Occipital lobe (tissue), 1 donor: ENCODE measurements at regions not wholly inside any gene's neighbourhood (a gene's known extent, or its start where the extent isn't known, plus 50 kb on each side); places are given as distances from the start of the nearest gene placed in this dataset.
"Not testable (repeated sequence)": the region's sequence is repeated elsewhere in the genome, so short reads cannot be mapped to it uniquely, and the experiment has no call there.

Source experiments
- DNase-seq: peaks from one replicate; lab custom pipeline; 2025; lab: John Stamatoyannopoulos, UW

DNA sequence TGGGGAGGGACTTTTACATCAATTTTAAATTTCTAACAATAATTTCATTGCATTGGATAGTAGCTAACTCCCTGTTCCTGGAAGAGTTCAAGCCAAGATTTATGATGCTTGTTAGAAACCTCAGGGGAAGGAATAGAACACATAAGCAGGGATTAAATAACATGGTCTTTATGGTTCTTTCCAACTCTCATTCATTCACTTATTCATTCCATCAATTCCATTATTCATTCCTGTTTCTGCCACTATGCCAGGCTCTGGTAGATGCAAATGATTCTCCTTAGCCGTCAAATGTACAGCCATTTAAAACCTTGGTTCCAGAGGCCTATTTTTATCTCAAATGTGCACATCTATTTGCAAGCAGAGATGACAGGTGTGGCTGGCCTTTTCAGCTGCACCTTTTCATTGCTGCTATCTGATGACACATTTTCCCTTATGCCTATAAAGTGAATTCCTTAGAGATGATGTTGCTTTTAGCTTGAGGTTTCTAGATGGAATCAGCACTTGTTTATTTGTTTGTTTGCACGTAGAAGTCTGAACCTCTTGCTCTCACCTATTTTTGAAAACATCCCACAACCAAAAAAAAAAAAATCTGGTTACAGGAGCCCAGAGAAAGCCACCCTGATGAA lies 205.7 kb upstream of the IGFBP3 start:
- DNase-seq: no peak

DNA sequence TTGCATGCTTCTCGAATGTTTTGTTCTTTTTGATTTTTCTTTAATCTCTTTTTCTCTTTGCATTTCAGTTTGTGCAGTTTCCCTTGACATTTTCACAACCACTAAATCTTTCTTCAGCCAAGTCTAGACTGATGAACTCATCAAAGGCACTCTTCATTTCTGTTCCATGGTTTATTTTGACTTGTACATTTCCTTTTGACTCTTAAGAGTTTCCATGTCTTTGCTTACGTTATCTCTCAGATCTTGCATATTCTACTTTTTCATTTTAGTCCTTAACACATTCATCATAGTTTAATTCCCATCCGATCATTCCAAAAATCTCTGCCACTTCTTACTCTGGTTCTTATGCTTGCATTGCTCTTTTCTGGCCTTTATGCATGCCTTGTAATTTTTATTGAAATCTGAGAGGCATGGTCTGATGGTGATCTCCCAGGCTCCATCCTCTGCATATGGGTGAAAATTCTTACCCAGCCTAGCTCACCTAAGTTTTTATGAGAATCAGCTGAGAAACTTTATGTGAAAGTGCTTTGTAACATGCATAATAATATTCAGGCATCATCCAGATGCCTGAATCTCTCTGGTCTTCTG lies 202.8 kb upstream of the IGFBP3 start:
- DNase-seq: no peak

DNA sequence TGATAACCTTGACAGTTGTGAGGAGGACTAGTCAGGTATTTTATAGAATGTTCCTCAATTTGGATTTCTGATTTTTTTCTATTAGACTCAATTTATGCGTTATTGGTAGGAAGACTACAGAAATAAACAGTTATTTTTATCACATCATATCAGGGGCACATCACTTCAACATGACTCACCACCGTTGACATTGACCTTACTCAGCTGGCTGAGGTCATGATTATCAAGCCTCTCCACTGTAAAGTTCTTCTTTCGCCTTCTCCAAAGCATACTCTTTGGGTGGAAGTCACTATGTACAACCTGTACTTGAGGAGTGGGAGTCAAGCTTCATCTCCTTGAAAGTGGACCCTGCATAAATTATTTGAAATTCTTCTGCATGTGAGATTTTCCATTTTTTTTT lies 194.3 kb upstream of the IGFBP3 start:
- DNase-seq: no peak

DNA sequence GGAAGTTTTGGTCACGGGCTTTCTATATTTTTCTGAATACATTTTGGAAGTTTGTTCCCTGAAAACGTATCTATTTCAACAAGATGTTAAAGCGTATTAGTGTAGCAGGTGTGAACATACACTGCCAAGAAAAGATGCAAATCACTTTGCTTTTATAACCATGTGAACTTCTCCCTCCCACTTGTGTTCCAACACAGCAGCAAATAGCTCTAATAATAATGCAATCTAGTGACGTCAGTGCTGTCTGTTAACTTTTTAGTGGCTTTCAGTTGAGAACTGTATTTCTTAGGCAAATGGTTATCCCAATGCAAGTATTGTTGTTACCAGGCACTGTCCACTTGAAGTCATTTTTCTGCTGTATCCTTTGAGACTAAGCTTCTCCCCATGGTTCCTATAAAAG lies 188.4 kb upstream of the IGFBP3 start:
- no peak for DNase-seq

DNA sequence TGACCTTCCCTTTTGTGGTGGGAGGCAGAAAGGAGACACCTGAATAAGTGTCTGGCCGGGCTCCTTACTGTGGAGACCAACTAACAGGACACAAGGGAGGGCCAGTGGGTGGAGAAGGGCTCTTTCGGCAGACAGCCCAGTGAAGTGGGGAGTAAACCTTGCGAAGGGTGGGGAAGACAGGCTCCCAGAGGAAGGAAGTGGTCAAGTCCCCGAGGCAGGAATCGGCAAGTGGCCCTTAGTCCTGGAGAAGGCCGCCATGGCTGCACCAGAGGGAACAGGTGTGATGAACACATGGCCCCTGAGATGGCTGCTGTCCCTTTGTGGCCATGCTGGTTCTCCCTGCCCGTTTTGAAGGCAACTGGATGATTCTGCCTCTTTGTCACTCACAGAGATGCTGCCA lies 187.2 kb upstream of the IGFBP3 start:
- no peak for DNase-seq

DNA sequence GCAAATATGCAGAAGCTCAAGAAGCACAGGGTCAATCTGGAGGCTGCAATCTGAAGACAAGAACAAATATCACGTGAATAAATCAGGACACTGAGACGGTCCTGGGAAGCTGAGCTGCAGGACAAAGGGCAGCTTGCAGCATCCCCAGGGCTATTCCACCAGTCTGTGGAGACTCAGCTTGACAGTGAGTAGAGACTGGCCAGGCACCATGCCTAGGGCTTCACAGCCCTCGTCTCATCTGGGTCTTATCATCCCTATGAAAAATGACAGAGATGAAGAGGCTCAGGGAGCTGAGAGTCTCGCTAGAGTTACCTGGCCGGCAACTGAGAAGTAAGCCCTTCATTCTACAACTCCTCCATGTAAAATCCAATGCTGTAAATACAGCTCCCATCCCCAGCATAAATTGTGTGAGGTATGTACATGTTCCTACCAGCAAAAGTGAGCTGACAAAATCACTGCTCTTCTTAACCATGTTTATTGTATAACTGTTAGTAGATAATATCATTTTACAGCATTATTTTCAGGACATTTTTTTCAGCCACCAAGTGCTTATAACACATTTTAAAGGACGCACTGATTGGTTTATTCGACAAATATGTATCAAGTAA lies 186.6 kb upstream of the IGFBP3 start:
- DNase-seq: no peak

DNA sequence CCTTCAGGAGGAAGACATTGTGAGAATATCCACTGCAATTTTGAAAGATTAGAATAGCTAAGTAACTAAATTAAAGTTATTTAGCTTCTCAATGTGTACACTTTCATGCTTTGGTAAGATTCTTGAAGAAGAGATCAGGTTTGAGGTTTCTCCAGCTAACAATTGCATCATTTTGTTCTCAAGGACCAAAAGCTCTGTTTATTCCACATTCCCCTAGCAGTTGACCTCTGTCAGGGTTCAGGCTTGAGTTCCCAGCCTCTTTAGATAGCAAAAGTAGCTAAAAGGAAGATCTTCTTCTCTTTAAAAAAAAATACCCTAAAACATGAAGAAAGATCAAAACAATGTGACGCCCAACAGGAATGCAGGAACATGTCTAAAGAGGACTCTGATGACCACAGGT lies 179.4 kb upstream of the IGFBP3 start:
- no peak for DNase-seq

DNA sequence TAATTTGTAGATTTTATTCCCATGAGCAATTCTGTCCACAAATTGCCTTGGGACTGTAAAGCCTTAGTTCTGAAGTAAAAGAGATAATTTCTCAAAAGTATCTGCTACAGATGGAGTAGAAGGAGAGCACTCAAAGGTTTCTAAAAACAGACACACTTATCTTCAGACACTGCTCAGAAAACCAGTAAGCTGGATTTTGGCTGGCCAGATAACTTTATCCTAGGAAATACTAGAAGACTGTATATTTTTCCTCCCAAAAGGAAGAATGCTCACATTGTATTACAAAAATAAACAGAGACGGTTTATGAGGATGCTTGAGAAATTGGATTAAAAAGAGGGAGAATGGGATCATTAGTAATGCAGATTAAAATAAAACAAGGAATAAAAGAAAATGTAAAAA lies 178.0 kb upstream of the IGFBP3 start:
- no peak for DNase-seq

DNA sequence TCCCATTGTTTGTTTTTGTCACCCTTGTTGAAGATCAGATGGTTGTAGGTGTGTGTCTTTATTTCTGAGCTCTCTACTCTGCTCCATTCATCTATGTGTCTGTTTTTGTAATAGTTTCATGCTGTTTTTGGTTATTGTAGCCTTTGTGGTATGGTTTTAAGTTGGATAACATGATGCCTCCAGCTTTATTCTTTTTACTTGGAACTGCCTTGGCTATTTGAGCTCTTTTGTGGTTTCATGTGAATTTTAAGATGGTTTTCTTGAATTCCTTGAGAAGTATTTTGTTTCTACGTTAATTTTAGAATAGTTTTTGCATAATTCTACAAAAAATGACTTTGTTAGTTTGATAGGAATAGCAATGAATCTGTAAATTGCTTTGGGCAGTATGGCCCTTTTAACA lies 170.0 kb upstream of the IGFBP3 start:
- no peak for DNase-seq

DNA sequence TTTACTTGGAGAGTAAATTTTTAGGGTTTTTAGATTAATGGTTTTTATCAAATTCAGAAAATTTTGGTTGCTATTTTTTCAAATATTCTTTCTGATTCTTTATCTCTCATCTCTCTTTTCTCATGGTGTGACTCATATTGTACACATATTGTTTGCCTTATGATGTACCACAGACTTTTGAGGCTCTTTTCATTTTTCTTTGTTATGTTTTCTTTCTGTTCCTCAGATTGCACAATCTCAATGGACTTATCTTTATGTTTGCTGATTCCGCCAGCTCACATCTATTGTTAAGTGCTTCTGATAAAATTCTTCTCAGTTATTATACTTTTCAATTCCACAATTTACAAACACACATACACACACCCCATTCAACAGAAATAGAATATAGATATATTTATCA lies 168.2 kb upstream of the IGFBP3 start:
- no peak for DNase-seq

DNA sequence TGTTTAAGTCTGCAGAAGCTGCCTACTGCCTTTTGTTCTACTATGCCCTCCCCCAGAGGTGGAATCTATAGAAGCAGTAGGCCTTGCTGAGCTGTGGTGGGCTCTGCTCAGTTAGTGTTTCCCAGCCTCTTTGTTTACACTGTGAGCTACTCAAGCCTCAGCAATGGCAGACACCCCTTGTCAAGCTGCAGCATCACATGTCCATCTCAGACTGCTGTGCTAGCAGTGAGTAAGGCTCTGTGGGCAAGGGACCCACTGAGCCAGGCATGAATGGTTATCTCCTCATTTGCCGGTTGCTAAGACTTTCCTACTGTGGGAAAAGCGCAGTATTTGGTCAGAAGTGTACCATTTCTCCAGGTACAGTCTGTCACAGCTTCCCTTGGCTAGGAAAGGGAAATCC lies 167.4 kb upstream of the IGFBP3 start:
- not testable (repeated sequence) for DNase-seq

DNA sequence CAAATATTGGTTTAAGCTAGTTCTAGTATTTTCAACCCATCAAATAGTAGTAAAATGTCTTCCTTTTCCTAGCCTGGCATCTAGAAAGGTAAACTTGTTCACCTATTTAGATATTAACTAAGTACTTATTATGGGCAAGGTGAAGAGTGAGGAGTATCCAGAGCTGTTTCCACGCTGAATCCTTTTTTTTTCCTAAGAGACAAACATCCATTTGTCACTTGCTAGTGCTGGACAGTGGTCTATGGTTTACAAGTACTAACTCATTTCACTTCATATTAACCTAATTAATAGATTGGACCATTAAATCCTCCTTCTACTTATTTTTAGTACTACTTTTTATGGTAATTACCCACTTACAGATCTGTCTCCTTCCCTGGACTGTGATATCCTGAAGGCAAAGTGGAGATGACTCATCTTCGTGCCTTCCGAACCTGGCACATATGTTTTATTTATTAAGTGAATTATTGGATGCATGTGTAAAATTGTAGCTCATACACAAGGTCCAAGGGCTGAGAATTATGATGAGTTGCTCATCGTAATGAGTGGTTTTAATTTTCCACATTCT lies 159.6 kb upstream of the IGFBP3 start:
- DNase-seq: no peak

DNA sequence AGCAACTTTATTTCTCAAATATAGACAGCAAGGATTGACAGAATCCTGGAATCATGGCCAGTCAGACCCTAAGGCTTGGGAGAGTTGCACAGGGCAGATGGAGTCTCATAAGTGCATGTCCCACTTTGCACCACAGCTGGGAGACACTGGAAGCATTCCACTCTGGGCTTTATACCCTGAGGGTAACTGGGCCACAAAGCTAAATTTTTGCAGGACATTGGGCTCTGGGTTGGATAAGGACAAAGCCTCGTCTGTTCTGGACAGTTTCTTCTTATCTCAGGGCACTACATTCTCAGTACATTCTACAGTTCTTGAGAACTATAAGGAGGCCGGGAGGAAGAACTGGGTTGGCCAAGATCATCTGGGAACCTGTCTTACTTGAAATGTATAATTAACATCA lies 158.3 kb upstream of the IGFBP3 start:
- DNase-seq: no peak

DNA sequence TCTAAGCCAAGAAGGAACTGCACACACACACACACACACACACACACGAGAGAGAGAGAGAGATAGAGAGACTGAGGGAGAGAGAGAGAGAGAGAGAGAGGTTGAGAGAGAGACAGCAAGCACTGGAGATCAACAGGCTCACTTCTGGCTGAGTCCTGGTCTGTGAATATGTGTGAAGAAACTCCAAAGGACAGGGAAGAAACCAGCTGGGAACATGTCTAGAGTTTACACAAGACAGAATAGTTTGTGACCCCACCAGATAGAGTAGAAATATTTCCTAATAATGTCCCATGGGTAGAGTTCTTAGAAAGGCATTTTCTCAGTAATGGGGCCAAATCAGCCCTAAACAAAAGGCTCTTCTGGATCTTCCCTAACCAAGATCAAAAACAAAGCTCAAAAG lies 155.5 kb upstream of the IGFBP3 start:
- DNase-seq: no peak

DNA sequence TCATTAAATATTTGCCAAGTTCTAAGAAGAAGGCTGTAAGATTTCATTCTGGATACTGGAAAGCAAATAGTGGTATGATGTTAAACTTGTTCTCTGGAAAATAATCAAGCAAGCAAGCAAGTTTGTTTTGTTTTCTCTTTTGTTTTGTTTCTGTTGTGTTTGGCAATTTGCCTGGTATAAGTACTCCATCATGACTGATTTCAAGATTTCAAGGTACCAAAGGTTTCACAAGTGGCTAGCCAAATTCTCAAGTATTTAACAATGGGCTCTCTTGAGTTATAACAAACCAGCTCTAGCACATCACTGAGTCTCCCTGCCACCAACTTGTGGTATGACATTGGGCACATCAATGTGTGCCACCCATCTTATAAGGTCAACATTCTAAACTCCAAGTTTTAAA lies 151.7 kb upstream of the IGFBP3 start:
- DNase-seq: no peak

DNA sequence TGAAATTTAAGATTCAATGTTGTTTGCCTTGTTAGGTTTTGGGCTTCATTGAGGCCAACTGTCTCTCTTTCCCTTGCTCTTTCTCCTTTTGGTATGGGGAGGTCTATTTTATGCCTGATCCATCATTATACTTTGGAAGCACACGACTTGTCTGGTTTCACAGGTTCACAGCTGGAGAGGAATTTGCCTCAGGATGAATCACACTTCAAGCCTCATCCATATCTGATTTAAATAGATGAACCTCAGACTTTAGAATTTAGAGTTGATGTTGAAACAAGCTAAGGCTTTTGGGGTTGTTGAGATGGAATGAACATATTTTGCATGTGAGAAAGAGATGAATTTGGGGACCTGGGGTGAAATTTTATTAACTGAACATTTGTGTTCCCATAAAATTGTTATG lies 150.5 kb upstream of the IGFBP3 start:
- DNase-seq: no peak

DNA sequence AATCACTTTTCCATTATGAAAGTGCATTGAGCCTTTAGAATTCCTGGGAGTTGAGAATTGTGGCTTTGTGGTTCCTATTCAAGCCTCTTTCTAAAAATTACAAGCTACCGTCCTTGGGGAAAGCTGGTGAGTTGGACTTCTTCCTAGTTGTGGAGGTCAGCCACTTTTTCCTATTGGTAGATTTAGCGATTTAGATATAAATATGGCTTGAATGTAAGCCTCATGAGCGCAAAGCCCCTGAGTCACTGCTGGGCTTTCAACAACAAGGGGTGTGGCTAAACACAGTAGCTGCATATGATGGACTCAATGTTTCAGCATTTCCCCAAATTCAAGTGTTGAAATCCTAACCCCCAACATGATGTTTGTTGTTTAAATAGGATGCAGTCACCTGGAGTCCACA lies 150.0 kb upstream of the IGFBP3 start:
- DNase-seq: no peak

DNA sequence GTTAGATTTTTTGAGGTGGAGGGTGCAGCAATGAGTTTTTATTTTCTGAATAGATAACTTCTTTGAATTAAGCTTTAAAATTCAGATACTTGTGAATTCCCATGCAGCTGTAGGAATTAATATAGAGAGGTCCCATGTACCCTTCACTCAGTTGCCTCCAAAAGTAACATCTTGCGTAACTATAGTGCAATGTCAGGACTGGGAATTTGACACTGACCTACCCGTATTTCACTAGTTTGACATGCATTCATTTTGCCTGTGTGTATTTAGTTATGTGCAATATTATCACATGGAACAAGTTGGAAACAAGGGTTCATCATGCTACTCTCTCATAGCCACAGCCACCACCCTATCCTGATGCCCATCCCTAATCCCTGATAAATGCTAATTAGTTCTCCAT lies 147.1 kb upstream of the IGFBP3 start:
- DNase-seq: no peak

DNA sequence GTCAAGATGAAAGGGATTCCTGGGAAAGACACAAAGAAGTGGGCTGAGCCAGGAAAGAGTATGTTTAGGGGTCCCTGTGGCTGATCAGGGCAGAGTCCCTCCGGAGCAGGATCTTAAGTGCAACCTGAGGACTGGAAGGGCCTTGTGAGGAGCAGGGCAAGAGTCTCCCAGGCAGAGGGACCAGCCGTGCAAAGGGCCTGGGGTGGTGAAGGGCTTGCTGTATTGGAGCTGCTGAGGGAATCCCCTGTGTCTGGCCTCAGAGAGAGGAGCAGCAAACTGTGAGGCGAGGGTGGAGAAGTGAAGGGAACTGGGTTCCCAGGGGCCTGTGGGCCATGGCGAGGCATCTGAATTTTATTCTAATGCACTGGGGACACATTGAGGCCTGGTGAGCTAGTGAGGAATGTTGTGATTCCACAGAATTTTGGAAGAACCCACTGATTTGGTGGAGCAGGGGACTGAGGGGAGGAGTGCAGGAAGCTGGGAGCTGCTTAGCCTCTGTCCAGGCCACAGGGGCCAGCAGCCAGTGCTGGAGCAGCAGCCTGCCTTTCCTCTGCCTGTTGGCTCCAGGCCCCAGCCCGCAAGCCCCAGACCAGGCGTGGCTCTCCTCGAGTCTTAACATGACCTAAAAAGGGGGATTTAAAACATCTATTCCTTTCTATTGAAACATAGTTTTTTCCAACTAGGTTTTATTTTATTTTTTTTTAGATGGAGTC lies 138.4 kb upstream of the IGFBP3 start:
- DNase-seq: no peak

DNA sequence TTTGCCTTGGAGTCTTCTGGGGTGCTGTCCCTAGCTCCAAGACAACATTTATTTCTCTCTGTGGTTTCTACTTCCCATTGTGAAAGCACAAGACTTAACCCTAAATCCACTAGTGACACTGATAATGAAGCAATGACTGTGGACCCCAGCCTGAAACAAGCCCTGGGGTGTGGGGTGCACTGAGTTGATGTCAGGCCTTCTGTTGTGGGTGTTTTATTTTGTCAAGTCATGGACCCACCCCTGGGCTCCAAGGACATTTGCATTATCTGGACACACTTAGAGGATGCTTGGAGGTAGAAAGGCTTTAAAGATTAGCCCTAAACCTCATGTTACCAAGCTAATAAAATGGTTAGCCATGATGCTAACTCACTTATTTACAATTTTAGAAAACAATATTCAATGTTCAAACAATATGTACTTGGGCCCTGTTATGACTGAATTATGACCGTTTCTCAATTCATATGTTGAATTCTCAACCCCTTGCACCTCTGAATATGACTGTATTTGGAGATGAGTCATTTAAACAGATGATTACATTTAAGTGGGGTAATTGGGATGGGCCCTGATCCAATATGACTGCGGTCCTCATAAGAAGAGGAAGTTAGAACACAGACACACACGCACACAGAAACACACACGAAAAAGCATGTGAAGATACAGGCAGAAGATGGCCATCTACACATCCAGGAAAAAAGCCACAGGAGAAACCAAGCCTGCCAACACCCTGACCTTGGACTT lies 137.2 kb upstream of the IGFBP3 start:
- DNase-seq: no peak

DNA sequence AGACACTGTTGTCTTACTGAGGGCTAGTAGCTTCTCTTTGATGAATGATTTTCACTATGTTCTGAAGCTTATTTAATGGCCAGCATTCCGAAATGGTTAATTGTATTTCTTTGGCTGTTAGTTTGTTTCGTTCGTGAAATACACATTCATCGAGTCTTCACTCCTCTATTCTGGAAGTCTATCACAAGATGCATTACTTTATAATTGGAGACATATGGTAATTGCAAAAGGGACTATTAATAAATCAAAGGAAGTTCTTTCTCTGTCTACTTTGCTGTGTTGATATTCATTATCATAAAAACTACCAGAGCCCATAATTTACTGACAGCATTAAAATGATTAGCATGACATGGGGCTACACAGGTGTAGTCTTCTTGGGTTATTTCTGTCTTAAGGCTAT lies 133.8 kb upstream of the IGFBP3 start:
- no peak for DNase-seq

DNA sequence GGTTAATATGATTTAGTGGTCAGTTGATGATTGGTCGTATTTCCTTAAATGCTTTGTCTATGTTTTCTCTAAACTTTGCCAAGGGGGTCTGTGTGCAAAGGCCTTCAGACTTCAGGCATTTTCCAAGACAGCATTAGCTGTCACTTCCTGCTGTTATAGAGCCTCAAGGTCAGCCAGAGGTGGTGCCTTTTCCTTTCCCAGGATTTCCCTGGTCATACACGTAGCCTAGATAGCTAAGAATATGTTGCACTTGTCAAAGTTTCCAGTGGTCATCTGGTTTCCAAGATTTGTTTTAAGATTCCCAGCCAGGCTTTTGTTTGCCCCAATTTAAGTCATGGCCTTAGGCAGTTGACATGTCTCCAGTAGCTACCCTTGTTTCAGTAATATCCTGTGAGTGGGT lies 133.2 kb upstream of the IGFBP3 start:
- DNase-seq: no peak
